Suprapubic skin (tissue), 4 donors: ENCODE measurements at regions not wholly inside any gene's neighbourhood (a gene's known extent, or its start where the extent isn't known, plus 50 kb on each side); places are given as distances from the start of the nearest gene placed in this dataset.

Source experiments
- DNase-seq, 2 donors: peaks; one replicate each; pipeline ENCODE4 v3.0.0-alpha.2; 2019; ENCODE audit warnings: low spot score in 2 of 2
- H3K27ac ChIP-seq: fragments of 200-600 bp; sonication (generic); one replicate; pipeline ENCODE4 v1.5.1; 2019
- H3K27me3 ChIP-seq: fragments of 200-600 bp; sonication (generic); one replicate; pipeline ENCODE4 v1.5.1; 2019
- H3K36me3 ChIP-seq: fragments of 200-600 bp; sonication (generic); one replicate; pipeline ENCODE4 v1.5.1; 2019
- H3K4me1 ChIP-seq: fragments of 200-600 bp; sonication (generic); one replicate; pipeline ENCODE4 v1.5.1; 2019
- H3K4me3 ChIP-seq: fragments of 200-600 bp; sonication (generic); one replicate; pipeline ENCODE4 v1.5.1; 2019; ENCODE audit warnings: mild to moderate bottlenecking
- H3K9me3 ChIP-seq: fragments of 200-600 bp; sonication (generic); one replicate; pipeline ENCODE4 v1.5.1; 2019
- EP300 ChIP-seq: sonication (generic); formaldehyde crosslinking; IDR thresholded peaks from one replicate; pipeline ENCODE4 v1.6.1; 2017; ENCODE audit warnings: antibody characterized with exemption
- POLR2A ChIP-seq, 2 donors: fragments of 450-650 bp; IDR thresholded peaks; one replicate each; pipeline ENCODE4 v1.6.1; 2017; ENCODE audit warnings: antibody characterized with exemption in 2 of 2, mild to moderate bottlenecking in 2 of 2, moderate library complexity in 2 of 2
- POLR2AphosphoS5 ChIP-seq, 3 donors: sonication (generic); formaldehyde crosslinking; IDR thresholded peaks; one replicate each; pipeline ENCODE4 v1.6.1; 2017; ENCODE audit warnings: antibody characterized with exemption in 3 of 3
- WGBS: methylation state at CpG from one replicate; pipeline ENCODE4 v1.1.5; 2018; 5-methylcytosine and 5-hydroxymethylcytosine counted together
- TF ChIP-seq, protein P1 (sequence below), 2 donors: fragments of 200-600 bp in 1 of 2; fragments of 450-650 bp in 1 of 2; sonication (generic) in 1 of 2; IDR thresholded peaks; one replicate each; pipeline ENCODE4 v1.5.1; 2016 to 2019; ENCODE audit warnings: antibody characterized with exemption in 2 of 2, mild to moderate bottlenecking in 1 of 2, moderate library complexity in 1 of 2

DNA sequence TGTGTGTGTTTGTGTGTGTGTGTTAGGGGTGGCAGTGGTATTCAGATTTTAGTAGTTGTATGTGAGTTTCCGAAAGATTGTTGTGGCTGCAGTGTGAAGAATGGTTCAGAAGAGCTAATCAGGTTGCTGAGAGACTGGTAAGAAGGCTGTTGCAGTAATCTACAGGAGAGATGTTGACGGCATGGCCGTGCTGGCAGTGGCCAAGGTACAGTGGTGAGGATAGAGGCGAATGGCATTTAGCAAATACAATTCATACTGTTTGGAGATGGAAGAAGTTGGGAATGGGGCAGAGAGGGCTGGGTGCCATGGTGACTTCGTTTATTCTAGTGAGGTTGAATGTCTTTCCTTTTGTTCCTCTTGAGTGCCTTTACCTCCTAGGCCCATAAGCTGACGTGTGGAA is 77.5 kb upstream of the SPATA31D4 start:
- no peak overlapping the region for H3K27ac ChIP-seq
- TF ChIP-seq, protein P1, sequence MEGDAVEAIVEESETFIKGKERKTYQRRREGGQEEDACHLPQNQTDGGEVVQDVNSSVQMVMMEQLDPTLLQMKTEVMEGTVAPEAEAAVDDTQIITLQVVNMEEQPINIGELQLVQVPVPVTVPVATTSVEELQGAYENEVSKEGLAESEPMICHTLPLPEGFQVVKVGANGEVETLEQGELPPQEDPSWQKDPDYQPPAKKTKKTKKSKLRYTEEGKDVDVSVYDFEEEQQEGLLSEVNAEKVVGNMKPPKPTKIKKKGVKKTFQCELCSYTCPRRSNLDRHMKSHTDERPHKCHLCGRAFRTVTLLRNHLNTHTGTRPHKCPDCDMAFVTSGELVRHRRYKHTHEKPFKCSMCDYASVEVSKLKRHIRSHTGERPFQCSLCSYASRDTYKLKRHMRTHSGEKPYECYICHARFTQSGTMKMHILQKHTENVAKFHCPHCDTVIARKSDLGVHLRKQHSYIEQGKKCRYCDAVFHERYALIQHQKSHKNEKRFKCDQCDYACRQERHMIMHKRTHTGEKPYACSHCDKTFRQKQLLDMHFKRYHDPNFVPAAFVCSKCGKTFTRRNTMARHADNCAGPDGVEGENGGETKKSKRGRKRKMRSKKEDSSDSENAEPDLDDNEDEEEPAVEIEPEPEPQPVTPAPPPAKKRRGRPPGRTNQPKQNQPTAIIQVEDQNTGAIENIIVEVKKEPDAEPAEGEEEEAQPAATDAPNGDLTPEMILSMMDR (IDR thresholded peaks at IDR 0.05): no peak
- TF ChIP-seq POLR2A (IDR thresholded peaks at IDR 0.05) (no peak), EP300 (no peak), POLR2AphosphoS5 (IDR thresholded peaks at IDR 0.05) (no peak)
- 91% methylated on average over 6 of the region's 6 CpGs for WGBS

GRCh38 chr9:81851340-81851739 is 76.9 kb upstream of the SPATA31D4 start:
- WGBS: 89% methylated on average over 5 of the region's 5 CpGs
- H3K4me1 ChIP-seq: no peaks in the 10 kb centered on the region
- H3K27me3 ChIP-seq: no peaks in the 10 kb centered on the region
- H3K36me3 ChIP-seq: no peaks in the 10 kb centered on the region
- no peak overlapping the region for H3K4me3 ChIP-seq
- H3K9me3 ChIP-seq: no peaks in the 10 kb centered on the region
- H3K27ac ChIP-seq: no peak overlapping the region
- TF ChIP-seq POLR2AphosphoS5 (IDR thresholded peaks at IDR 0.05) (no peak), EP300 (no peak)
- DNase-seq: no peak

More for the DNA sequence above, 77.5 kb upstream of the SPATA31D4 start:
- Histone ChIP-seq H3K4me3 (no peak overlapping the region), H3K36me3 (no peaks in the 10 kb centered on the region), H3K9me3 (no peaks in the 10 kb centered on the region), H3K4me1 (no peaks in the 10 kb centered on the region), H3K27me3 (no peaks in the 10 kb centered on the region)
- no peak for DNase-seq

GRCh38 chr9:81852820-81853219 is 75.4 kb upstream of the SPATA31D4 start:
- 88% methylated on average over 1 of the region's 1 CpG for WGBS
- Histone ChIP-seq H3K9me3 (no peaks in the 10 kb centered on the region), H3K27ac (no peak overlapping the region), H3K4me3 (no peak overlapping the region), H3K27me3 (no peaks in the 10 kb centered on the region), H3K4me1 (no peaks in the 10 kb centered on the region), H3K36me3 (no peaks in the 10 kb centered on the region)
- TF ChIP-seq POLR2A (IDR thresholded peaks at IDR 0.05): no peak
- TF ChIP-seq, protein P1 (IDR thresholded peaks at IDR 0.05): no peak
- no peak for TF ChIP-seq EP300
- TF ChIP-seq POLR2AphosphoS5 (IDR thresholded peaks at IDR 0.05): no peak
- DNase-seq: no peak

DNA sequence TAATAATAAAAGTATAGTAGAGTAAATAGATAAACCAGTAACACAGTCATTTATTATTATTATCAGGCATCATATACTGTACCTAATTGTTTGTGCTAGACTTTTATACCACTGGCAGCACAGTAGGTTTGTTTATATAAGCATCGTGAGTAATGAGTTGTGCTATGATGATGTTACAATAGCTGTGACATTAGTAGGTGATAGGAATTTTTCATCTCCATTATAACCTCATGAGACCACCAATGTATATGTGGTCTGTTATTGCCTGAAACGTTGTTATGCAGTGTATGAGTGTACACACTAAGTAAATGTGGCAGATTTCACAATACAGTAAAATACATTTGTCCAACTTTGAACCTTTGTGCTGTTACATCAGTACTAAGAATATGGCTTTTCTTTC is 72.7 kb upstream of the SPATA31D4 start:
- Histone ChIP-seq H3K4me1 (no peaks in the 10 kb centered on the region), H3K9me3 (no peaks in the 10 kb centered on the region), H3K27ac (no peak overlapping the region), H3K36me3 (no peaks in the 10 kb centered on the region), H3K27me3 (no peaks in the 10 kb centered on the region), H3K4me3 (no peak overlapping the region)
- DNase-seq: no peak
- TF ChIP-seq, protein P1 (IDR thresholded peaks at IDR 0.05): no peak
- TF ChIP-seq EP300 (no peak), POLR2AphosphoS5 (IDR thresholded peaks at IDR 0.05) (no peak), POLR2A (IDR thresholded peaks at IDR 0.05) (no peak)
- WGBS: 67% methylated on average over 2 of the region's 2 CpGs

- H3K4me3 ChIP-seq: no peak overlapping the region
- no peaks in the 10 kb centered on the region for H3K27me3 ChIP-seq
- TF ChIP-seq, protein P1 (IDR thresholded peaks at IDR 0.05): no peak
- no peak for TF ChIP-seq POLR2A (IDR thresholded peaks at IDR 0.05)
- TF ChIP-seq EP300: no peak
- TF ChIP-seq POLR2AphosphoS5 (IDR thresholded peaks at IDR 0.05): no peak
- H3K27ac ChIP-seq: no peak overlapping the region
- H3K9me3 ChIP-seq: no peaks in the 10 kb centered on the region
- H3K36me3 ChIP-seq: no peaks in the 10 kb centered on the region
- H3K4me1 ChIP-seq: no peaks in the 10 kb centered on the region
- DNase-seq: no peak
- 65% methylated on average over 6 of the region's 6 CpGs for WGBS
Measured at GRCh38 chr9:81858657-81859430, 69.4 kb upstream of the SPATA31D4 start.
